HG02678 (cell line): ENCODE measurements at regions not wholly inside any gene's neighbourhood (a gene's known extent, or its start where the extent isn't known, plus 50 kb on each side); places are given as distances from the start of the nearest gene placed in this dataset.
"Not testable (repeated sequence)": the region's sequence is repeated elsewhere in the genome, so short reads cannot be mapped to it uniquely, and the experiment has no call there.

Experiments
- ATAC-seq: cut with Tn5 transposase; IDR thresholded peaks from one replicate; pipeline ENCODE4 v1.9.1; 2021; ENCODE audit warnings: mild to moderate bottlenecking, moderate library complexity; ENCODE audit not compliant: unreplicated experiment

DNA sequence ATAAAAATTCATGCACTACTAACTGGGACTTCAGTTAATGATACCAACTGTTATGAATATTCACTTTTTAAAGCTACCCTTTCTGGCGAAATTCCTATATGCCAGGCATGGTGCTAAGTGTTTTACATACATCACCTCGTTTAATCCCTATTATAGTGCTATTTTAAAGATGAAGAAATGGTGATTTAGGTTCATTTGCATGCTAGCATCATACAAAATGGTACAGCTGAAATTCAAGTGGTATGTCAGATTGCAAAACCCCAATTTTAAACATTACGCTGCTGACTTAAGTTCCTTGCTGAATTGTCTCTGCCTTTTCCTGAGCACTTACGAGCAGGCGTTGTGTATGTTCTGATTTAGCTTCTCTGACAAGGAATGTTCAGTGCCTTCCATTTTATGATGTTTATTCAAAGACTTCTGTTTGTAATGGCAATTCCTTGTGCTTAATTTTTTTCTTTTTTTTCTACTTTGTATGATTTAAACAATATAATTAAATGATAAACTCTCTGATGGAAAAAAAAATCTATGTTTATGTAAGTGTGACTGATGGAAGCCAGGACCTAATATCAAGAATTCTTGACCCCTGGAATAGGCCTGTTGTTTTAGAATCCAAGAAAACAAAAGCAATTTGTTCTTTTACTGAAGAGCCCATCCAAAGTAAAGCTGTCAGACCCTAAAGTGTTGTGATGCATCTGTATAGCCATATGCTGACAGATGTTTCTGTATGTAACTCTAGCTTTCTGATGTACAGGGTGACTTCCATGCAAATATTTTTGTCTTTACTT is 148.1 kb downstream of the PCDH7 start:
- ATAC-seq = no peak

DNA sequence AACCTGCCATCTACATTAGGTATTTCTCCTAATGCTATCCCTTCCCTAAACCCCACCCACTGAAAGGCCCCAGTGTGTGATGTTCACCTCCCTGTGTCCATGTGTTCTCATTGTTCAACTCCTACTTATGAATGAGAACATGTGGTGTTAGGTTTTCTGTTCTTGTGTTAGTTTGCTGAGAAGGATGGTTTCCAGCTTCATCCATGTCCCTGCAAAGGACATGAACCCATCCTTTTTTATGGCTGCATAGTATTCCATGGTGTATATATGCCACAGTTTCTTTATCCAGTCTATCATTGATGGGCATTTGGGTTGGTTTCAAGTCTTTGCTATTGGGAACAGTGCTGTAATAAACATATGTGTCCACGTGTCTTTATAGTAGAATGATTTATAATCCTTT is 149.2 kb downstream of the PCDH7 start:
- not testable (repeated sequence) for ATAC-seq

DNA sequence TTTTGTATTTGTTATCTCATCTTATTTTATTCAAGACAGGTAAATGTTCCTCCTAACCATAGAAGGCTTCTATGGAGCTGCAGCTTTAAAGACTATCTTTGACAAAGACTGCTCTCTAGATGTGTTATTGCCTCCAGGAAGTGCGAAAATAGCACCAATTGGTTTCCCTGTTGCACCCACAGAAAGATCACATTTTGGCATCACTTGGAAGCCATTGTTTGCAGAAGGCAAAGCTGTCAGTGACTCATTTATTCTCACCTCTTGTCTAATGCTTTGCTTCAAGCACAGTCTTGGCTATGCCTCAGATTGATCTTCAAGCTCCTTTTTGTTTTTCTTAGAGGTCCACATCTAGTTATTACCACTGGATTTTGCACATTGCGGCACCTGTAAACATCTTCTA is 150.3 kb downstream of the PCDH7 start:
- no peak for ATAC-seq

DNA sequence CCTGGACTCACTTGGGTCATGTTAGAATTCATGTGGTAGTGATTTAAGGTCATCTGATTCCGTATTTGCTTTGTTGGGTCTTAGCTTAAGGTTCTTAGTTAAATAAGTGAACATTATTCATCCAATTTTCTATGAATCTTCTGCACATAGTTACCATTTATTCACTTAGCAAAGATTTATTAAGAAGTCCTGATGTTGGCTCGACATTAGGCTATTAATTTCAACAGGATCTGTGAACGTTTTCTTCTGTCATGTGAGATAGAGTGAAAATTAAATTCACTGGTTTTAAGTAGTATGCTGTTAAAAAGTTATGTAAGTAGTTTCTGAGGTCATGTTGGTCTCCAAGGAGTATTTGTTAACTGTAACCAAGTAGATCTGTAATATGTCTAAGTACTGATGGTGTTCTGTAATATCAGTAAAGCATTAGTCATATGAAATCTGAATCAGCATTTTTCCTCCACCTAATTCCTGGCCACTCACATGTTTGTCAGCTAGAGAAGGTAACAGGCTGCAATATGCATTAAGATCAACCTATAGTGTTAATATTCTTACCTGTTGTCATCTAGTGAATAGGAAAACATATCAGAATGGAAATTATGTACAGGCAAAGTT is 155.6 kb downstream of the PCDH7 start:
- no peak for ATAC-seq

DNA sequence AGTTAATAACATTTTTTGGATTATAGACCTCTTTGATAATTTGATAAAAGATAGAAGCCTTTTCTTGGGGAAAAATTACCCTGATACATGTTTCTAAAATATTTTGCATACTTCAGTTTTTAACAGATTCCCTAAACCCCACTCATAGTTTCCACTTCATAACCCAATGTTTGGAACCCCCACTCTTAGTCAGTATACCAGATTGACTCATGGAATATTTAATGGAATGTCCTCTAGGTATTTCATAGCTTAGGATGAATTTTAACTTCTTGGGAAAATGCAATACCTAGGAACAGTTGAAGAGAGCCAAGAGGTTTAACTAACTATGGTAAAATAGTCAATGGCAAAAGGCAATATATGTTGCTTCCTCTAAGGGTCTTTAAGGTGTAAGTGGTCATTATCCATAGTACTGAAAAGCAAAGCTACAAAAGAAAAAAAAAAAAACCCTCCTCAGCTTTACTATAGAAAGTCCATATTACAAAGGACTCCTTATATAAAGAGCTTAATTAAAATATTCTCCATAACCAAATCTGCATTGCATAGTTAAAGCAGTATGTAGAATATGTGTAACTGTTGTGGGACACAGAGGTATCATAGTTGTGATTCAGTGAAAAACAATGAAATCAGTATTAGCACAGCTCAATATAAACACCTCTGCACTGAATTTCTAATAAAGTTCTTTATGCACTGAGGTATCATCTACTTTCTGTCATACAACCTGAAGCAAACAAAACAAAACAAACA is 159.9 kb downstream of the PCDH7 start:
- ATAC-seq = no peak

DNA sequence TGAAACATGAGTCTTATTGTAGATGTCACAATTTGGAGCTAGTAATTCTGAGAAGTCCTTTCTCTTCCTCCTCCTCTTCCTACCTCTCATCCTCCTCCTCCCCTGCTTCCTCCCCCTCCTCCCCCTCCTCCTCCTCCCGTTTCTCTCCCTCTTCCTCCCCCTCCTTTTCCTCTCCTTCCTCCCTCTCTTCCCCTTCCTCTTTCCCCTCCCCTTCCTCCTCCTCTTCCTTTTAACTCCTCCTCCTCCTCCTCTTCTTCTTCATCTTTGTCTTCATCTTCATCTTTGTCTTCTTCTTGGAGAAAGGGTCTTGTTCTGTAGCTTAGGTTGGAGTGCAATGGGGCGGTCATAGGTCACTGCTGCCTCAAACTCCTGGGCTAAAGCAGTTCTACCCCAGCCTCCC is 161.8 kb downstream of the PCDH7 start:
- ATAC-seq = no peak

DNA sequence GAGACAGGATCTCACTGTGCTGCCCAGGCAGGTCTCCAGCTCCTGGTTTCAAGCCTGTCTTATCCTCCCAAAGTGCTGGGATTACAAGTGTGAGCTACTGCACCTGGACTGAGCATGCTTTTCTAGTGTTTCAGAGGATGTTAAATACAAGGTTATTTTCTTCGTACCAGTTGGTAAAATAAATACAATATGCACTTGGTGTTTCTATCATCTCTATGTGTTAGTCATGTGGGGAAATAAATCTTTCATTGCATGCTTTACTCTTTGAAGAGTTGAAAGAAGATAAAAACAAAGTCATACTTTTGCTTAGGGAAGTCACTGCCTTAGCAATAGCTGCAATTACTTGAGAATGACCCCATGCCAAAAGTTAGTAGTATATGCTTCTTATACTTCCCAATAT is 162.3 kb downstream of the PCDH7 start:
- no peak for ATAC-seq

DNA sequence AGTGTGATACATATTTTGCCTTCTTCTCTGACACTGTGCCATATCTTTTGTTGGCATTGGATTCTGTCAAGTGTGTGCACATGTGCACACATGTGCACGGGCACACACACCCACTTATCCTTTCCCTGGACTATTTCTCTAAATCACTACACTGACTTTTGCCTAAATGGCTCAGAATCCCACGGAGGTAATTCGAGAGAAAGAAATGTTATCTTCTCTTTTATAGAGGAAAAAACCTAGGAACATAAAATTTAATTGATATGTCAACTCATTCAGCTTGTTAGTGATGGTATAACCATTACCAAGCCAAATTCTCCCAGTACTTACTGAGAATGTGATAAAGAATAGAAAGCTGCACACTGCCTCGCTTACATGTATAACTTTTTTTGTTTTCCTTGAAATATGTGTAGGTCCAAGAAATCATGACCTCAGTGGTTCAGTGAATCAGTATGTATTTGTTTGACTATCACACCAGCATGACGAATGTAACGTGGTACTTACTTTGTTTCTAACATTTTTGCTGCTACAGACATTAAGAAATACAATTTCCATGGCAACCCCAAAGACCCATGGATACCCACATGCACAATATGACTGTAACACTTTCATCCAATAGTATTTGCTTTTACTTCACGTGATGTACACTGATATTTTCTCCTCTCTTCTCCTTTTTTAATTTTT is 163.0 kb downstream of the PCDH7 start:
- no peak for ATAC-seq

DNA sequence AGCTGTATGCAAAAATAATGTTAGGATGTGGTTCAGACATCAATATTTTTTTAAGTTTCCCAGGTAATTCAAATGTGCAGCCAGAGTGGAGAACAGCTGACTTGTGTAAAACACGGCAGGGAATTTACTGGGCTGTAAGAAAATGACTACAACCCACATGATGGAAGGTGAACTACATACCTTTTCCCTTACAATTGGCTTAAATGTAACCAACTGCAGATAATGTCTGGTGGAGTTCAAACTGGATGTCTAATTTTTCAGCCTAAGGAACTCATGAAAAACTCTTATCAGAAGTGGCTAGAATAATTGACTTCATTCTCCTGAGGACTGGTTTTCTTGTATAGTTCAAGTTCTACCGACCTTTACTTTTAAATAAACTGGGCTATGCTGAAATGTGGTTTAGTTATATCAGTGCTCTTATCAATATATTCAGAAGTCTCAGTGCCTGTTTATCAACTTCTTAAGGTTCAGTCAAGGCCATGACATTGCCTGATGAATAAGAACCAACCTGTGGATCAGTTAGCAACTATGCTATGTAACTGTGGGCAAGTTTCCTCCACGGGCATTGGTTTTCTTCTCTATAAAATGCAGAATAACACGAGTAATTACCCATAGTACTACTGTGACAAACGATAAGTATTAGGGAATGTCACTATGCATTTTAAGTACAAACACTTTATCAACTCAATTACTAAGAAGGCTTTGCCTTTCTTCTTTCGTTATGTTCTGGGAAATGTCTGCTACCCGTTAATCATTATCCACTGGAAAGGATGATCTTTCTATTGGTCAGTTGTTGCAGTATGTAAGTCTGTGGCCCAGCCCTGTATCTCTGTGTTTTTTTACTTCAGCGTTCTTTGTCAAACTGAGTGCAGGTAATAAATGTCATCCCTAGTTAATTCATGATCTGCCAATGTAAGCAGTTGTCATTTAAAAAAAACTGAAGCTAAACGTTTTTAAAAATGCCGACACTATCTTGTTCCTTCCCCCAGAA is 181.6 kb downstream of the PCDH7 start:
- ATAC-seq = no peak

DNA sequence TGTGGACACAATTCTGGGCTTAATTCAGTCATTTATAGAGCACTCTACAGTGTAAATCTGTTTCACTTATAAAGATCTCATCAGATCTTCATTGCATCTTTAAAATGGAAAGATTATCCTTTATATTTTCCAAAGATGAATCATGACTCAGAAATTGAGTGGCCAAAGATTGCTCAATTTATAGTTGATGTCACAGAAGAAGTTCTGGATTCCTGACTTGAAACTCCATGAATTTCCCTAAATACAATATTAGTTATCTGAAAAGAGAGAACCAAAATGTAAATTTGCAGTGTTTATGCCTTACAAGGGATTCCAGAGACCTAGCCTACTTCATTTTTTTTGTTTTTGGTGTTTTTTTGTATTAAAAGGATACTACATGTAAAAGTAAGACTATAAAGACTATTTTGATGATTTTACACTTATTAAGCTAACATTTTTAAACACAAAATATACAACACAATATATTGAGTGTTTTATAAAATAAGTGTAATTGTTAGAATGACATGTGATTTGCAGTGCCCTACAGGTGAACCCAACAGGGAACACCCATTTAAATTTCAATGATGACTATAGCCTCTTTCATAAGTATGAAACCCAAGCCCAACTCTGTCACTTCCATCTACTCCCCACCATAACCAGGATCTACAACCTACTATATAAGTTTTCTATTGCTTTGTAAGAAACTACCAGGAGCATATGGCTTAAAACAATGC is 183.5 kb downstream of the PCDH7 start:
- ATAC-seq = no peak

DNA sequence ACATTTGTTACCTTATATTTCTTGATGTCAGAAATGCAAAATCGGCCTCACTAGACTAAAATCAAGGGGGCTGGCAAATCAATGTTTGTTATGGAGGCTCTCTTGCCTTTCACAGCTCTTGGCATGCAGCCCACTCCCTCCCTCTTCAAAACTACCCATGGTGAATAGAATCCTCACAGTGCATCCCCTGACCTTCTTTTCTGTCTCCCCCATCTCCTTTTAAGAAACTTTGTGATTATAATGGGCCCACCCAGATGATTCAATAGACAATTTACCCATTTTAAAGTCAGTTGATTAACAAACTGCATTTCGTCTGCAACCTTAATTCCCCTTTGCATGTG is 184.0 kb downstream of the PCDH7 start:
- no peak for ATAC-seq

DNA sequence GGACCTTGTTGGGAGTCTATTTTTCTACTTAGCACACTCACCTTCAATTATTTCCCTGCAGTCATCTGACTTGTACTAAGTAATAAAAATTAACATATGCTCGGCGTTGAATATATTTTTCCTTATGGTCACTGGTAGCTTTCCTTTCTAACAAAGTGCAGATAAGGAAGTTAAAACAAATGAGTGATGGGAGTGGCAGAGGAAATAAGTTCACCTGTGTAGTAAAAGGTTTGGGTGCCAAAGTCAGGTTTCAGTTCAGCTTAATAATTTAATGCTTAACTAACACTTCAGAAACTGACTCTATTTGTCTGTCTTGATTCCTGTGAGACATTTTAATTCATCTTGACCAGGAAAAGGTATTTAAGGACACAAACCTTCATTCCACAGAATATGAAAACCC is 184.4 kb downstream of the PCDH7 start:
- no peak for ATAC-seq

DNA sequence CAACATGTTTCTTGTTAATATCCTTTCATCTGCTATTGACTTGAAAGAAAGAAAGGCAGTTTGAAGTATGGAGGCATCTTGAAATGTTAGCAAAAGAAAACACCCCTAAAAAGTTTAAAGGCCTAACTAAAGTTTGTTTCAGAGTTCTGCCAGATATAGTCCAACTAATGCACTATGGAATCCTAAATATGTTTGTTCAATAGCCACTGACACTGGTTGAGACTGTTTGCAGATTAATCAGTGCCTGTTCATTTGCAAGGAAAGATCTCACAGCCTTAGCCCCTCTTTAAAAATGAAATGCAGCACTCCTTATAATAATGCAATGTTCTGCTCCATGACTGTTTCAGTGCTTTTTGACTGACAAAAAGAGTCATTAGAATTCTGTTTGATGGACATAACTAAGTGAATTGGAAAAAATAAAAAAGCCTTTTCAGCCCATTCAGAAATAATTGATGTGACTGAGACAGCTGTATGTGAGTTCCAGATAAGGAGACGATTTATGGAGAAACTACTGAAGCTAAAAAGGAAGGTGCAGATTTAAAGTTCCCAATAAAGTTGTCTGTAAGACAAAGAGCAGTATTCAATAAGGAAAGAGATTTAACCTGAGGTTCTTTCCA is 192.0 kb downstream of the PCDH7 start:
- ATAC-seq = no peak

DNA sequence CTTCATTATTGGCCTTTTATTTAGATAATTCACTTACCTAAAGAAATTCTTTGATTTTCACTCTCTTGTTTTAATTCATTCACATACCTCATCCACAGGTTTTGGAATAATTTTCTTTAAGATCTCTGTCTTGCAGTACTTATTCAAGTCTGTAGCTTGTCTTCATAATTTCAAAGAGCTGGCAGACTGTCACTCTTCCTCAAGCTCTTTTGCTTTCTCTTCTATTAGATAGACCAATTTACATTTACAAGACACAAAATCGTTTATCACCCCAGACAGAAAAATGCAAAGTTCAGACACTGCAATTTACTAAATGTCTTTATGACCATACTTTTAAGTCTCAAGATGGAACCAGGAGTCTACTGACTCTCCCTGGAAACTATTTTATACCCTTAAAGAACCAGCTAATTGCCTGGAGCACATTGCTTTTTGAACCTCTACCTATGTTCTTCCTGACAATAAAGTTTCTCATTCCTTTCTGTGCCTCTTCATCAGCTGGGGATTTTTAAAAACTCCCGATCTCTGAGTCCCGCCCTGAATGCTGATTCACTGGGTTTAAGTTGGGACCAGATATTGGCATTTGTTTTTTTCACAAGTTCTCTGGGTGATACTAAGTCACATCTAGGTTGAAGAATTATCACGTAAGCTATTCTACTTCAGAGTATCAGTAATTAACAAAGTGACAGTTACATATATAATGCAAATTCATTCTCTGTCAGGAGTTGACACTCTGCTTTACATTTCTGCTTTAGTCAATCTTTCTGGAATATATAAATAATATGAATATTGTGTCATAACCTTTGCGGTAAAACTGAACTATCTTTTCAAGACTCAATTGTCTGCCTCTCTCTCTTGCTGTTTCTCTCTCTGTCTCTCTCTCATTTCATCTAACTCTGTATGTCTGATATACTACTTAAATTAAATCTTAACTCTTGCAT is 196.4 kb downstream of the PCDH7 start:
- no peak for ATAC-seq

DNA sequence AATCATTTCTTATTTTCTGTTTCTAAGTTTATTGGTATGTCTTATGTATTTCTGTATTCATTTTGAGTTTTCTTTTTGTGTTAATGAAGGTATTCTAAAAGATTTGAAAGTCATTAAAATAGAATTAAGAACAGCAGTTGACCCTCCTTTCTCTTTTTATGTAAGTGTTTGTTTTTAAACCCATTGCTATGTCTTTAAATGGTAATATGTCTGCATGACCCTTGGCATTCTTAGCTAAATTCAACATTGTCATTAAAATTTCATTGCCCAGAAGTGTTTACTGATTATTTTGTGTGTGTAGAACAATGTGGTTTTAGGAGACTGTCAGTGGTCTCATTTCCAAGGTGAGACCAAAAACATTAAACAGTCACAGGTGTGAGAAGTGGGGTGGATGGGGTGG is 197.8 kb downstream of the PCDH7 start:
- no peak for ATAC-seq

DNA sequence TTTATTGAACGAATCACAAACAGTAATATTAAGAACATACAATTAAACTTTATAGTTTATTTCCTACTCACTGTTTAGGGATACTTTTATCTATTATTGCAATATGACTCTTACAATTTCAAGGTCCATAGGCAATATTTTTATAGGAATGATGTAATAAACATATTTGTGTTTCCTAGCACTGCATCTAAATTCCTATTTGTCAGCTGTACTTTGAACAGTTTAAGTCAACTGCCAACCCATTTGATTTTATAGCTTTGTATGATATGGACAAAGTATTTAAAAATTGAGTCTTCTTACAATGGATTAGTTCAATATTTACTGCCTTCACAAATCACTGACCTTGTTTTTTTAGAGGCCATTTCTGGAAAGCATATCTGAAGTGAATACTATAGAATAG is 199.3 kb downstream of the PCDH7 start:
- no peak for ATAC-seq

DNA sequence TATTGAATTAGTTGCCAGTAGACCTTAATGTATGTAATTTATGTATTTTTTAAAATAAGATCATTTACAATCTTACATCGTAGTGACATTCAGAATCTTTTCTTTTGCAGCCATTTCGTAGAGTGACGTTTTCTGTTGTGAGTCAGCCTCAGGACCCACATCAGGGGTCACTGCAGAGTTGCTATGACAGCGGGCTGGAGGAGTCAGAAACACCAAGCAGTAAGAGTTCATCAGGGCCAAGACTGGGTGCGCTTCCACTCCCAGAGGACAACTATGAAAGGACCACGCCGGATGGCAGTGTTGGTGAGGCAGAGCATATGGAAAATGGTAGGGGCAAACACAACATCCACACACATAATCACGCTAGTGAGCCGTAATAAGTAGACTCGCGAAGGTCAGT is 199.9 kb downstream of the PCDH7 start:
- no peak for ATAC-seq

DNA sequence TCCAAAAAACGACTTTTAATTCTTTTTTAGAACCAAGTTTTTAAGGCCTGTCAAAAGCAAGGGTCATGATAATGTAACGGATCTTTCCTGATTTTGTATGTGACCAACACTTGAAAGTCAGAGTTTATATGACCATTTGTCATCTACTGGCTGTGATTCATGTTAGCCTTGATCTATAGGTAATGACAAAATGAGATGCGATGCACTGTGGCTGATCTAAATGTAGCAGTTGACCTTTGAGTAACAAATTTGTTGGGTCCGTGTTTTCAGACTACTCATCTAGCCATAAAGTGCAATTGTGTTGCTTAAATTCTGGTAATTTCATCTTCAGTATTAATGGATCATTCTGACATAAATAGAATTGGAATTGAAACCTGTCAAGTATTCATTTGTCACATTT is 202.5 kb downstream of the PCDH7 start:
- ATAC-seq = no peak
